DOHH2 (cell line): ENCODE measurements at regions not wholly inside any gene's neighbourhood (a gene's known extent, or its start where the extent isn't known, plus 50 kb on each side); places are given as distances from the start of the nearest gene placed in this dataset.

ENCODE experiments used
- CTCF ChIP-seq: fragments of 200-600 bp; sonication (generic); IDR thresholded peaks from one replicate; pipeline ENCODE4 v1.5.1; 2014; ENCODE audit warnings: antibody characterized with exemption, mild to moderate bottlenecking, low read depth, low read length; ENCODE audit not compliant: poor library complexity, severe bottlenecking
- EZH2phosphoT487 ChIP-seq: fragments of 200-600 bp; sonication (generic); IDR thresholded peaks from 2 replicates; pipeline ENCODE4 v1.6.1; 2017; ENCODE audit warnings: borderline replicate concordance, mild to moderate bottlenecking, antibody characterized with exemption, low read length, moderate library complexity, mixed read lengths

- no peak for TF ChIP-seq CTCF
- no peak for TF ChIP-seq EZH2phosphoT487
These were observed 307.3 kb downstream of the MIAT start for GRCh38 chr22:26964642-26965041.
